AG04450 (cell line): ENCODE measurements at regions not wholly inside any gene's neighbourhood (a gene's known extent, or its start where the extent isn't known, plus 50 kb on each side); places are given as distances from the start of the nearest gene placed in this dataset.

Experiments used
- CTCF ChIA-PET: fragments of 300-600, 350-600 bp; formaldehyde crosslinking; extraction: SDS; loops from one replicate; lab custom pipeline; 2022; ENCODE audit warnings: antibody characterized with exemption, inconsistent platforms; lab: Charles Lee
- POLR2A ChIA-PET: fragments of 350-600 bp; formaldehyde crosslinking; extraction: SDS; loops from one replicate; lab custom pipeline; 2021; ENCODE audit warnings: antibody characterized with exemption, inconsistent platforms; lab: Yijun Ruan, JAX
- DNase-seq: peaks from one replicate; pipeline ENCODE4 v3.0.0-alpha.2; 2011; ENCODE audit warnings: low read depth, low spot score
- H3K27ac ChIP-seq: one replicate; pipeline ENCODE4 v1.5.1; 2012; ENCODE audit warnings: low read depth, low read length, control low read depth
- H3K27me3 ChIP-seq: one replicate; pipeline ENCODE4 v1.6.0; 2012; ENCODE audit warnings: low read length; ENCODE audit not compliant: control insufficient read depth, insufficient read depth
- H3K4me3 ChIP-seq: 2 replicates; pipeline ENCODE4 v1.5.1; 2011; ENCODE audit warnings: mild to moderate bottlenecking, low read depth, low read length, control low read depth
- H3K9me3 ChIP-seq: 2 replicates; pipeline ENCODE4 v1.5.1; 2012; ENCODE audit warnings: low read length; ENCODE audit not compliant: control insufficient read depth, insufficient read depth
- CTCF ChIP-seq: IDR thresholded peaks from 2 replicates; pipeline ENCODE4 v1.5.1; 2011; ENCODE audit warnings: low read depth, low read length, control low read depth, inconsistent platforms

GRCh38 chr11:69386594-69387408 lies 92.8 kb downstream of the MYEOV start:
- ChIA-PET POLR2A (no interaction called here), CTCF (no interaction called here)
- Histone ChIP-seq H3K9me3 (peaks cover 18% of the 10 kb centered on the region), H3K27ac (no peak overlapping the region), H3K4me3 (no peak overlapping the region), H3K27me3 (no peaks in the 10 kb centered on the region)
- no peak for TF ChIP-seq CTCF
- DNase-seq, result no peak

GRCh38 chr11:69387409-69387885 lies 93.5 kb downstream of the MYEOV start:
- Histone ChIP-seq H3K27ac (no peak overlapping the region), H3K27me3 (no peaks in the 10 kb centered on the region), H3K9me3 (peaks cover 12% of the 10 kb centered on the region), H3K4me3 (no peak overlapping the region)
- CTCF ChIA-PET, result no interaction called here
- POLR2A ChIA-PET, result no interaction called here
- DNase-seq, result no peak
- TF ChIP-seq CTCF, result no peak

- POLR2A ChIA-PET, result no interaction called here
- Histone ChIP-seq H3K27me3 (no peaks in the 10 kb centered on the region), H3K4me3 (no peak overlapping the region), H3K9me3 (peaks cover 9% of the 10 kb centered on the region), H3K27ac (no peak overlapping the region)
- TF ChIP-seq CTCF, result no peak
- CTCF ChIA-PET, result no interaction called here
- DNase-seq, result no peak
Measured at GRCh38 chr11:69388210-69388609, 93.3 kb upstream of the LINC01488 start.

- ChIA-PET CTCF (no interaction called here), POLR2A (no interaction called here)
- Histone ChIP-seq H3K9me3 (peaks cover 9% of the 10 kb centered on the region), H3K27ac (no peak overlapping the region), H3K27me3 (no peaks in the 10 kb centered on the region), H3K4me3 (no peak overlapping the region)
- no peak for TF ChIP-seq CTCF
- DNase-seq, result no peak
Measured at GRCh38 chr11:69388661-69389060, 92.8 kb upstream of the LINC01488 start.

GRCh38 chr11:69390561-69390960 lies 90.9 kb upstream of the LINC01488 start:
- DNase-seq, result no peak
- H3K4me3 ChIP-seq, result no peak overlapping the region
- no peak overlapping the region for H3K27ac ChIP-seq
- TF ChIP-seq CTCF, result no peak
- ChIA-PET POLR2A (no interaction called here), CTCF (no interaction called here)
- no peaks in the 10 kb centered on the region for H3K27me3 ChIP-seq
- peaks cover 9% of the 10 kb centered on the region for H3K9me3 ChIP-seq
